Islet precursor cell (in vitro differentiated cells): ENCODE measurements at regions not wholly inside any gene's neighbourhood (a gene's known extent, or its start where the extent isn't known, plus 50 kb on each side); places are given as distances from the start of the nearest gene placed in this dataset.
"Not testable (repeated sequence)": the region's sequence is repeated elsewhere in the genome, so short reads cannot be mapped to it uniquely, and the experiment has no call there.

Experiments
- DNase-seq: peaks from one replicate; pipeline ENCODE4 v3.0.0-alpha.2; 2018

DNA sequence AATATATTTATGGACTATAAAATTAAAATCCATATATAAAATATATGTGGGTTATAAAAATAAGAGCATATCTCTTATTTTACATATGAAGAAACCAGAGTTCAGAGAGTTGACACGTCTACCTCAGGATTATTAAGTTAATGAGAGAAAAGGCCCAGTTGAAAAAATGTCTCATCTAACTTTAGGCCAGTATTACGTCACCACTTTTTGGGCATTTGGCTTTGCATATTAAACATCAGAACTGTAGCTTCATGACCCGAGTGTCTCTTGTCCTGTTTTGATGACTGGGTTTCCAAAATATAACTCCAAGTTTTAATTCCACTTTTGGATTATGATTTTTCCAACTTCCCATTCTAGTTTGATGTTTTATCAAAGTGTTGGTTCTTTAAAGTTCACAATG lies 1026.1 kb downstream of the SLC6A15 start:
- DNase-seq, result no peak

GRCh38 chr12:83870921-83871599 lies 1041.5 kb downstream of the SLC6A15 start:
- DNase-seq, result not testable (repeated sequence)

- DNase-seq, result no peak
Measured at GRCh38 chr12:83866477-83866876, 1046.1 kb downstream of the SLC6A15 start.

GRCh38 chr12:83865431-83865830 lies 1047.2 kb downstream of the SLC6A15 start:
- DNase-seq, result no peak

GRCh38 chr12:83864054-83864453 lies 1048.5 kb downstream of the SLC6A15 start:
- DNase-seq, result no peak

GRCh38 chr12:83859021-83859420 lies 1053.6 kb downstream of the SLC6A15 start:
- no peak for DNase-seq

GRCh38 chr12:83856803-83857202 lies 1055.8 kb downstream of the SLC6A15 start:
- no peak for DNase-seq

GRCh38 chr12:83850531-83850930 lies 1062.1 kb downstream of the SLC6A15 start:
- no peak for DNase-seq

- DNase-seq, result no peak
Measured at GRCh38 chr12:83848702-83849101, 1063.9 kb downstream of the SLC6A15 start.

DNA sequence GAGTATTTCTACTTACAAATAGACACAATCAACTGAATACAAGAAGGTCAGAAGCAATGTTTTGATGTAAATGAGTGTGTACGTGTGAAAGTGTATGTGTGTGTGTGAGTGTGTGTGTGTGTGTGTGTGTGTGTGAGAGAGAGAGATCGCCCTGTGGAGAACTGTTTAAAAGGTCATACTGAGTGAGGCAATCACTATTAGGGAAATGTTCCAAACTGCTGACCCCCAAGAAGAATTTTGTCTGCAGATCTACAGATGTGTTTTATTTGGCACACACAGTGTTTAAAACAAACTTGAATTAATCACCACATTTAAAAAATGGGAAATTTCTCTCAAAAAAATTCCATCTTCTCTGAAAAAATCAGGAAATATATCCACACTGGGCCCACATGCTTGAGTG lies 1069.1 kb downstream of the SLC6A15 start:
- no peak for DNase-seq

- no peak for DNase-seq
Measured at GRCh38 chr12:83841620-83842019, 1071.0 kb downstream of the SLC6A15 start.

DNA sequence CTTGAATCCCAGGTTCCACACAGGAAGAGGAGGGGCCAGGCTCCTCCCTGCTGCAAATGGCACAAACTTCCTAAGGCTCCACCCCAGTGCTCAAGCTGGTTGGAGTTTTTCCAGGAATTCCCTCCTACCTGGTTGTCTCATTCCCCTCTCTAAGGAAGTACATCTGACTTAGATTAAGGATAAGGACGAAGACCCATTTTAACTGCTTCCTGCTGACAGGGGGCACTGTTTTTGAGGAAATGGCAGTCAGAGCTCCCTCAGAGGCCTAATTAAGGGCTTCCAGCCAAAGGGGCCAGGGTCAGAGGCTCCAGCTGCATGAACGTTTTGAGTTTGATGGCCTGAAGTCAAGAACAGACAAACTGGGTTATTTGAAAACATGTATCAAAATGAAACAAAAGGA lies 1084.7 kb downstream of the SLC6A15 start:
- peak; percentile 60 for DNase-seq

DNA sequence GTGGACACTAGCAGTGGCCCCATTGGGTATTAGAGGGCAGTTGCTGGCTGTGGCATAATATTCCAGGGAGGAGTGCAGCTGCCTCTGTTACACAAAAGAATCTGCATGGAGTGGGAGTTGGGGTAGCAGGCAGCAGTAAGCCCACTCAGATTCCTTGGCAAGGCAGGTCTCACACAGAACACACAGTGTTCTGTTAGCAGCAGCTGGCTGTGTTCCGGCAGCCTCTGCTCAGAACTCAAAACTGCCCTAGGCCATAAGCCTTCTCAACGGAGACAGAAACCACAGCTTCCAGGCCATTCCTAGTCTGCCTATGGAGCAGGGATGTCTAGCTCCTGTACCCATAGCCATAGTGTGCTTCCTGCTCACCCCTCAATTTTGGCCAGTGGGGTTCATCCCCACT lies 1085.4 kb downstream of the SLC6A15 start:
- DNase-seq, result peak; percentile 91

- DNase-seq, result peak; percentile 78
Measured at GRCh38 chr12:83826112-83826511, 1086.5 kb downstream of the SLC6A15 start.

GRCh38 chr12:83823386-83824045 lies 1089.1 kb downstream of the SLC6A15 start:
- DNase-seq, result peak; percentile 97

DNA sequence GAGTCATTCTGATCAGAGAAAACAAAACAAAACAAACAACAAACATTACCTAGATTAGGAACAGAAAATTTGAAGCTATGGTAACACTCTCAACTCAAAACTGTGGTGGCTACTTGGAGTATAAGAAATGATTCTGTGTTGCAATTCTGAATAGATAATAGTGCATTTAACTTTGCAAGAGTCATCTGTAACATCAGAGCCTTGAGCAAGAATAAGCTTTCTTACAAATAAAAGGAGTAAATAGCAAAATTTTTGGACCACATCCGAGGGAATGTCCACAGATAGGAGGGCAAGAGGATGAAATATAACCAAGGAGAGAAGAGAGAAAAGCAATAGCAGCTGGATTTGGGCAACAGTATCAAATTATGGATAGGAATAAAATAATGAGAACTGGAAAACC lies 1090.6 kb downstream of the SLC6A15 start:
- no peak for DNase-seq

GRCh38 chr12:83818881-83819280 lies 1093.7 kb downstream of the SLC6A15 start:
- peak; percentile 86 for DNase-seq

DNA sequence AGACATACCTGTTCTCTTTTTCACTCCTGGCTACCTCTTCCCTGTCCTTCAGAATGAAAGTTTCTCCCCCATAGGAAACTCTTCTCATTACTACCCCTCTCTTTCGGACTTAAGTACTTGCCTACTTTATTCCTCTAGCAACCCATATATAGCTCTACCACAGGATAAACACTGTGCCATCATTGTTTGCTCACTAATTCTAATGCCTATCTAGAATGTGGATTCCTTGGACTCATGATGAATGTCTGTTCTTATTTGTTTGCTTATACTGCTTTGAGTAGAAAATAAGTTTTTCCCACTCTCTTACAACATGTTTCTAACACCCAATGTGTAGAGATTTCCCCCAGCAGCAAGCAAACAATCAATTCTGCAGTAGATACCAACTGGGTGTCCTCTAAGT lies 1094.9 kb downstream of the SLC6A15 start:
- no peak for DNase-seq

DNA sequence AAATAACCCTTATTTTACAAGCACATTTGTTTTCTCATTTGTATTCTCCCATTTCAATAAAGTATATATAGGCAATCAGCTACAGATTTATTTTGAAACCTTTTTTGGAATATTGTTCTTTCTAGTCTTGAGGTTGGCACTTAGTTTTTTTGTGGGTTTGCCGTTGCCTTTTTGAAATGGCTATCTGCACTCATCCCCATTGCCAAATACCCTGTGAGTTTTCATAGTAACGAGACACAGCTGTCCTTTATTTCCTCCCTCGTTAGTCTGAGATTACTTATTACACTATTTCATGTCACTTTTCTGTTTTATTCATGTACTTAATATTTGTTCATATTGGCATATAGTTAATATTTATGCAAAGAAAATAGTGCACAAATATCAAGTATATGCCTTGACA lies 1104.0 kb downstream of the SLC6A15 start:
- DNase-seq, result no peak

DNA sequence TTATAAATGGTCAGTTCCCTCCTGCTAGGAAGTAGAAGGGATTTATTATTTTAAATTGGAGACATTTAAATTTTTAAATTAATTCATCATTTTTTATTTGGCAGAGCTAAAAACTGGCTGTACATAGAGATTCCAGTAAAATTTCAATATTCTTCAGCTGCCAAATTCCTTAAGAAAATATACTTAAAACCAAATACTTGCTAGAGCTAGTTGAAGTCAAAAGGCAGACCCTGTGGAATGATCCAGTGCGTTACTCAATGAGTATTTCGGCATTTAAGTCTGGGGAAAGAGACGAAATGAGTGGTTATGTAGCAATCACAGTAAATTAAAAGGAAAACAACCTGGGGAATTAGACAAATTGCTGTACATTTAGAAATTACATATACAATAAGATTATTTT lies 1104.7 kb downstream of the SLC6A15 start:
- no peak for DNase-seq

GRCh38 chr12:83805873-83806272 lies 1106.7 kb downstream of the SLC6A15 start:
- no peak for DNase-seq

- no peak for DNase-seq
Measured at GRCh38 chr12:83805156-83805772, 1107.3 kb downstream of the SLC6A15 start.

DNA sequence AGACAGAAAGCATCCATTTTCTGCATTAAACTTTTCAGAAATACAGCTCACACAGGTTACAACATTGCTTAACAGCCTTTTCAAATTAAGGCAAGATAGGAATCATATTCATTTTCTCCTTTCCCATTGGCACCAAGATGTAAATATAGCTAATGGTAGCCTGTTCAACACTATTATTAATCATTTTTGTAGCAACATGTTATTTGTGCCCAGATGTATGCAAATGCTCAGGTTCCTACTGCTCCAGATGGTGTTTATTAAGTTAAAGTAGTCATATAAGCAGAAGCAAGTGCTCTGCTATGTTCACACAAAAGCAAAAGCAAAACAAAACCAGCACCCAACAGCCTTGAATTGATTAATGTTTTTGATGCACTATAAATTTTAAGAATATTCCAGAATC lies 1110.6 kb downstream of the SLC6A15 start:
- DNase-seq, result no peak

DNA sequence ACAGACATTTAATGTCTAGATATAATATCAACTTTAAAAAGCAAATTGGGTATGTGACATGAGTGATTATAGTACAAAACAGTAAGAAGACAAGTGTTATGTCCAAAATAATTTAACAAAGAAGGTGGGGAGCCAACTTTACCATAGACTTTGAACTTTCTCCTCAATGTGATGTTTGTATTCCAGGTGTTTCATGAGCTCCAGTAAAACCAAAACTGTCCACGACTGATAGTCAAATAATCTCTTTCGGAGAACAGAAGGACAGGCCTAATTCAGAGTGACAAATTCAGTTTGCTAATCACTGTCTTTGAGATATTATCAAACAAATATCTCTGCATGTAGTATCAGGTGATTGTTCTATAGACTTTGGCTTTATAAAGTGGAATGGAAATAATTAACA lies 1112.6 kb downstream of the SLC6A15 start:
- DNase-seq, result no peak
